ENCODE measurements at regions not wholly inside any gene's neighbourhood (a gene's known extent, or its start where the extent isn't known, plus 50 kb on each side); places are given as distances from the start of the nearest gene placed in this dataset.

- Histone ChIP-seq H3K4me1 (no peaks in the 10 kb centered on the region), H3K36me3 (no peaks in the 10 kb centered on the region), H3K9me3 (no peaks in the 10 kb centered on the region), H3K27me3 (no peaks in the 10 kb centered on the region), H3K27ac (no peak overlapping the region), H3K4me3 (no peak overlapping the region)
- TF ChIP-seq CTCF (IDR thresholded peaks at IDR 0.05 in 4 of 5, conservative IDR thresholded peaks at IDR 0.05 in 1 of 5) (no peak), POLR2A (IDR thresholded peaks at IDR 0.05) (no peak)
- DNase-seq: no peak
- ATAC-seq: no peak
- in situ Hi-C loops (cut with MboI; ENCODE audit: low sequenced_read_pairs in 4 of 4): no loop called here
- intact Hi-C loops (cut with DNase I; ENCODE audit: low total_unique reads): no loop called here
Observed at GRCh38 chr5:103942587-103943186, 380.1 kb upstream of the NUDT12 start.

- intact Hi-C loops (cut with DNase I; ENCODE audit: low total_unique reads): no loop called here
- no peaks in the 10 kb centered on the region for H3K9me3 ChIP-seq
- TF ChIP-seq POLR2A (IDR thresholded peaks at IDR 0.05): no peak
- TF ChIP-seq CTCF (IDR thresholded peaks at IDR 0.05 in 4 of 5, conservative IDR thresholded peaks at IDR 0.05 in 1 of 5): no peak
- in situ Hi-C loops (cut with MboI; ENCODE audit: low sequenced_read_pairs in 4 of 4): no loop called here
- no peaks in the 10 kb centered on the region for H3K36me3 ChIP-seq
- DNase-seq: no peak
- H3K4me3 ChIP-seq: no peak overlapping the region
- ATAC-seq: no peak
- H3K27me3 ChIP-seq: no peaks in the 10 kb centered on the region
- no peak overlapping the region for H3K27ac ChIP-seq
- H3K4me1 ChIP-seq: no peaks in the 10 kb centered on the region
Observed at GRCh38 chr5:103941596-103941995, 379.0 kb upstream of the NUDT12 start.

- Histone ChIP-seq H3K9me3 (no peaks in the 10 kb centered on the region), H3K36me3 (no peaks in the 10 kb centered on the region), H3K4me3 (no peak overlapping the region), H3K27ac (no peak overlapping the region), H3K4me1 (no peaks in the 10 kb centered on the region), H3K27me3 (no peaks in the 10 kb centered on the region)
- ATAC-seq: no peak
- DNase-seq: no peak
- in situ Hi-C loops (cut with MboI; ENCODE audit: low sequenced_read_pairs in 4 of 4): no loop called here
- no peak for TF ChIP-seq CTCF (IDR thresholded peaks at IDR 0.05 in 4 of 5, conservative IDR thresholded peaks at IDR 0.05 in 1 of 5)
- TF ChIP-seq POLR2A (IDR thresholded peaks at IDR 0.05): no peak
- intact Hi-C loops (cut with DNase I; ENCODE audit: low total_unique reads): no loop called here
Observed at GRCh38 chr5:103938146-103938695, 375.6 kb upstream of the NUDT12 start.

- Histone ChIP-seq H3K27ac (no peak overlapping the region), H3K36me3 (no peaks in the 10 kb centered on the region), H3K27me3 (no peaks in the 10 kb centered on the region), H3K9me3 (no peaks in the 10 kb centered on the region), H3K4me3 (no peak overlapping the region), H3K4me1 (no peaks in the 10 kb centered on the region)
- ATAC-seq (no peak), DNase-seq (no peak)
- no peak for TF ChIP-seq CTCF (IDR thresholded peaks at IDR 0.05 in 4 of 5, conservative IDR thresholded peaks at IDR 0.05 in 1 of 5)
- no peak for TF ChIP-seq POLR2A (IDR thresholded peaks at IDR 0.05)
- in situ Hi-C loops (cut with MboI; ENCODE audit: low sequenced_read_pairs in 4 of 4) (no loop called here), intact Hi-C loops (cut with DNase I; ENCODE audit: low total_unique reads) (no loop called here)
Observed at GRCh38 chr5:103929338-103930013, 366.9 kb upstream of the NUDT12 start.
